ENCODE measurements at regions not wholly inside any gene's neighbourhood (a gene's known extent, or its start where the extent isn't known, plus 50 kb on each side); places are given as distances from the start of the nearest gene placed in this dataset.

- DNase-seq (ENCODE audit: insufficient read length, low spot score) (no peak), FAIRE-seq (no peak)
- no peak for TF ChIP-seq CTCF (IDR thresholded peaks at IDR 0.05; ENCODE audit: insufficient read depth, missing control alignments)
Measured at GRCh38 chr13:100734194-100734720, 59.7 kb upstream of the TMTC4 start.

GRCh38 chr13:100733261-100733660 is 58.7 kb upstream of the TMTC4 start:
- FAIRE-seq, result no peak
- no peak for TF ChIP-seq CTCF (IDR thresholded peaks at IDR 0.05; ENCODE audit: insufficient read depth, missing control alignments)
- DNase-seq (ENCODE audit: insufficient read length, low spot score), result no peak

GRCh38 chr13:100728201-100728600 is 53.6 kb upstream of the TMTC4 start:
- DNase-seq (ENCODE audit: insufficient read length, low spot score) (no peak), FAIRE-seq (no peak)
- no peak for TF ChIP-seq CTCF (IDR thresholded peaks at IDR 0.05; ENCODE audit: insufficient read depth, missing control alignments)

GRCh38 chr13:100725472-100725871 is 50.9 kb upstream of the TMTC4 start:
- DNase-seq (ENCODE audit: insufficient read length, low spot score) (no peak), FAIRE-seq (no peak)
- TF ChIP-seq CTCF (IDR thresholded peaks at IDR 0.05; ENCODE audit: insufficient read depth, missing control alignments), result no peak

- FAIRE-seq (no peak), DNase-seq (ENCODE audit: insufficient read length, low spot score) (no peak)
- no peak for TF ChIP-seq CTCF (IDR thresholded peaks at IDR 0.05; ENCODE audit: insufficient read depth, missing control alignments)
Measured at GRCh38 chr13:100724568-100724967, 50.0 kb upstream of the TMTC4 start.

All from D721Med (cell line).